ENCODE measurements at regions not wholly inside any gene's neighbourhood (a gene's known extent, or its start where the extent isn't known, plus 50 kb on each side); places are given as distances from the start of the nearest gene placed in this dataset.

DNA sequence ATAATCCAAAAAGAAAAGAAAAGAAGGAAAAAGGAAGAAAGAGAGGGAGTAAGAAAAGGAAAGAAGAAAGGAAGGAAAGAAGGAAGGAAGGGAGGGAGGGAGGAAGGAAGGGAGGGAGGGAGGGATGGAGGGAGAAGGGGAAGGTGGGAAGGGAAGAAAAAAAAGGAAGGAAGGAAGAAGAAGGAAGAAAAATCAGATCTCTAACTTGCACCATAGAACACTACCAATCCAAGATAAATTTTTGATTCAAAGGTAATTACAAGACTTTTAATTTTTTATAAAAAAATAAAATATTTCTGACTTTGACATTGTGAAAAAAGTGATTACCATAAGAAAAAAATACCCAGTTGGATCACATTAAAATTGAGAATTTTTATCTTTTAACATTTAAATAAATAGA is 70.5 kb upstream of the NKAIN2 start:
- no peak overlapping the region for H3K4me3 ChIP-seq (ENCODE audit: low read length)
- H3K36me3 ChIP-seq (replicated peaks; ENCODE audit: insufficient read depth, low read length): no peaks in the 10 kb centered on the region
- no peak for DNase-seq
- H4K20me1 ChIP-seq (ENCODE audit: insufficient read depth, low read length): no peaks in the 10 kb centered on the region
- TF ChIP-seq, protein P1, sequence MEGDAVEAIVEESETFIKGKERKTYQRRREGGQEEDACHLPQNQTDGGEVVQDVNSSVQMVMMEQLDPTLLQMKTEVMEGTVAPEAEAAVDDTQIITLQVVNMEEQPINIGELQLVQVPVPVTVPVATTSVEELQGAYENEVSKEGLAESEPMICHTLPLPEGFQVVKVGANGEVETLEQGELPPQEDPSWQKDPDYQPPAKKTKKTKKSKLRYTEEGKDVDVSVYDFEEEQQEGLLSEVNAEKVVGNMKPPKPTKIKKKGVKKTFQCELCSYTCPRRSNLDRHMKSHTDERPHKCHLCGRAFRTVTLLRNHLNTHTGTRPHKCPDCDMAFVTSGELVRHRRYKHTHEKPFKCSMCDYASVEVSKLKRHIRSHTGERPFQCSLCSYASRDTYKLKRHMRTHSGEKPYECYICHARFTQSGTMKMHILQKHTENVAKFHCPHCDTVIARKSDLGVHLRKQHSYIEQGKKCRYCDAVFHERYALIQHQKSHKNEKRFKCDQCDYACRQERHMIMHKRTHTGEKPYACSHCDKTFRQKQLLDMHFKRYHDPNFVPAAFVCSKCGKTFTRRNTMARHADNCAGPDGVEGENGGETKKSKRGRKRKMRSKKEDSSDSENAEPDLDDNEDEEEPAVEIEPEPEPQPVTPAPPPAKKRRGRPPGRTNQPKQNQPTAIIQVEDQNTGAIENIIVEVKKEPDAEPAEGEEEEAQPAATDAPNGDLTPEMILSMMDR (IDR thresholded peaks at IDR 0.05; ENCODE audit: low read length): no peak
- TF ChIP-seq EZH2phosphoT487 (IDR thresholded peaks at IDR 0.05; ENCODE audit: low read length): no peak
- TF ChIP-seq EZH2 (optimal IDR thresholded peaks at IDR 0.05; ENCODE audit: low read depth, low read length): no peak
- H3K9me3 ChIP-seq (replicated peaks; ENCODE audit: insufficient read depth, low read length): no peaks in the 10 kb centered on the region
- no peaks in the 10 kb centered on the region for H3K4me1 ChIP-seq (ENCODE audit: low read length)
- no peak overlapping the region for H3K27ac ChIP-seq (ENCODE audit: low read length)
- H3F3A ChIP-seq (ENCODE audit: insufficient read depth, low read length): no peaks in the 10 kb centered on the region
- H3K79me2 ChIP-seq (ENCODE audit: low read length): no peaks in the 10 kb centered on the region
- H3K9ac ChIP-seq (ENCODE audit: low read length): no peak overlapping the region
- no peak overlapping the region for H3K4me2 ChIP-seq (ENCODE audit: low read depth, low read length)
- no peak overlapping the region for H2AFZ ChIP-seq (ENCODE audit: low read length)
- no peaks in the 10 kb centered on the region for H3K27me3 ChIP-seq (replicated peaks; ENCODE audit: insufficient read depth, low read length)
- no peaks in the 10 kb centered on the region for H3K9me2 ChIP-seq (replicated peaks; ENCODE audit: insufficient read depth, low read length)

DNA sequence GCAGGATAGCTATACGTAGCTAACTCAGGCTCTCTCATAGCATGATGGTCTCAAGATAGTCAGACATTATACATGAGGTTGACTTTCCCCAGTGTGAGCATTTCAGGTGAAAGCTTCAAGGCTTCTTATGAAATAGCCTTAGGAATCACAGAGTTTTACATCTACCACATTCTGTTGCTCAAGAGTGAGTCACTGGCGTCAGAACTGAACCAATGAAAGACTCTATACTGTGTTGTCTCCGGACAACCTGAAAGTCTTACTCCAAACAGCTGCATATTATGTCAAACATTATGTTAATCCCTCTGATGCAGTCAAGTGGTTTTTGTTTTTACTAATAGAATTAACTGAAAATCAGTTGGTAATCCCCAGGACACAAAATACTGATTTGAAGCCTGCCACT is 79.8 kb upstream of the TRDN start:
- H3K4me2 ChIP-seq (ENCODE audit: low read depth, low read length): no peak overlapping the region
- no peaks in the 10 kb centered on the region for H4K20me1 ChIP-seq (ENCODE audit: insufficient read depth, low read length)
- DNase-seq: no peak
- 0 out of 2 replicates have a peak, but pooled peaks cover 4% of the 10 kb centered on the region for H3K4me1 ChIP-seq (ENCODE audit: low read length)
- no peaks in the 10 kb centered on the region for H3F3A ChIP-seq (ENCODE audit: insufficient read depth, low read length)
- H2AFZ ChIP-seq (ENCODE audit: low read length): no peak overlapping the region
- no peaks in the 10 kb centered on the region for H3K36me3 ChIP-seq (replicated peaks; ENCODE audit: insufficient read depth, low read length)
- TF ChIP-seq EZH2 (optimal IDR thresholded peaks at IDR 0.05; ENCODE audit: low read depth, low read length): no peak
- no peak for TF ChIP-seq EZH2phosphoT487 (IDR thresholded peaks at IDR 0.05; ENCODE audit: low read length)
- TF ChIP-seq, protein P1 (IDR thresholded peaks at IDR 0.05; ENCODE audit: low read length): no peak
- no peaks in the 10 kb centered on the region for H3K27me3 ChIP-seq (replicated peaks; ENCODE audit: insufficient read depth, low read length)
- no peaks in the 10 kb centered on the region for H3K79me2 ChIP-seq (ENCODE audit: low read length)
- no peaks in the 10 kb centered on the region for H3K9me2 ChIP-seq (replicated peaks; ENCODE audit: insufficient read depth, low read length)
- H3K9me3 ChIP-seq (replicated peaks; ENCODE audit: insufficient read depth, low read length): no peaks in the 10 kb centered on the region
- no peak overlapping the region for H3K9ac ChIP-seq (ENCODE audit: low read length)
- H3K27ac ChIP-seq (ENCODE audit: low read length): no peak overlapping the region
- no peak overlapping the region for H3K4me3 ChIP-seq (ENCODE audit: low read length)

DNA sequence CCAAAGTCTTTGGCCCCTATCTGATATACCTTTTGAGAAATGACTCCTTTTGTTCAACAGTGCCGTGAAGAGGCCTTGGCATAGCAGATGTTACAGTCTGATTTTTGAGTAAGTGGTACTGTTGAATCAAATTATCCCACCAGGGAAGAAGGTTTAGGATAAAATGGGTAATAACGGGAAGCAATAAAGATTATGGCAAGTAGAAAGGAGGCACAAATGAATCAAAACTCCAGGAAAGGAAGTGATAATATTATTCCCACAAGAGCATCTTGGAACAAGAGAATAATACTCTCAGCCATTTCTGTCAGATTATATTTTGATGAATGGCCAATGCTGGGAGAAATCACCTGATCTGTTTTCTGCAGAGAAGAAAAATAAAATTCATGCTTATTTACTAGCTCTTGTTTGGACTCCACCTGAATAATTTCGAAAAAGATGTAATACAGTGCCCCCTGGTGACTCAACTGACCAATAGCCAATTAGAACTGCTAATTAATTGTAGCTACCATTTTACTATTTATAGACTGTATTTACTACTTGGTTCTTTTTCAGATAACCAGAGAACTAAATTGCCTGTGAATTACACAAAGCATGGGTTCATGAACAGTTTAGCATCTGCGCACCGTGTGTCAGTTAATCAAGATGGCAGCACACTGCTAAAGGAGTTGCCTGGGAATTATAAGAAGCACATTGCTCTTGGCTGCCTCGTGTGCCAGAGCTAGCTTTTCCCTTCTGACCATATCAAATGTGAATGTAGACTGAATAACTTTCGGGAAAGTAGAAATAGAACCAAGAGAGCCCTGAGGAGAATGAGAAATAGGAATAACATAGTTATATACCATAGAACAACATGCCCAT is 78.5 kb upstream of the TRDN start:
- H4K20me1 ChIP-seq (ENCODE audit: insufficient read depth, low read length): no peaks in the 10 kb centered on the region
- no peaks in the 10 kb centered on the region for H3F3A ChIP-seq (ENCODE audit: insufficient read depth, low read length)
- H3K36me3 ChIP-seq (replicated peaks; ENCODE audit: insufficient read depth, low read length): no peaks in the 10 kb centered on the region
- H3K4me1 ChIP-seq (ENCODE audit: low read length): 0 out of 2 replicates have a peak, but pooled peaks cover 4% of the 10 kb centered on the region
- H3K4me2 ChIP-seq (ENCODE audit: low read depth, low read length): no peak overlapping the region
- H3K27ac ChIP-seq (ENCODE audit: low read length): no peak overlapping the region
- no peak overlapping the region for H3K9ac ChIP-seq (ENCODE audit: low read length)
- peak overlapping the region; percentile 45 for H2AFZ ChIP-seq (ENCODE audit: low read length)
- no peak overlapping the region for H3K4me3 ChIP-seq (ENCODE audit: low read length)
- TF ChIP-seq, protein P1 (IDR thresholded peaks at IDR 0.05; ENCODE audit: low read length): peak; percentile 67
- no peak for TF ChIP-seq EZH2phosphoT487 (IDR thresholded peaks at IDR 0.05; ENCODE audit: low read length)
- H3K9me3 ChIP-seq (replicated peaks; ENCODE audit: insufficient read depth, low read length): no peaks in the 10 kb centered on the region
- H3K9me2 ChIP-seq (replicated peaks; ENCODE audit: insufficient read depth, low read length): no peaks in the 10 kb centered on the region
- no peaks in the 10 kb centered on the region for H3K27me3 ChIP-seq (replicated peaks; ENCODE audit: insufficient read depth, low read length)
- peak; percentile 50 for DNase-seq
- no peaks in the 10 kb centered on the region for H3K79me2 ChIP-seq (ENCODE audit: low read length)
